HG02885 (cell line): ENCODE measurements at regions not wholly inside any gene's neighbourhood (a gene's known extent, or its start where the extent isn't known, plus 50 kb on each side); places are given as distances from the start of the nearest gene placed in this dataset.
"Not testable (repeated sequence)": the region's sequence is repeated elsewhere in the genome, so short reads cannot be mapped to it uniquely, and the experiment has no call there.

Experiments
- ATAC-seq: cut with Tn5 transposase; IDR thresholded peaks from one replicate; pipeline ENCODE4 v1.9.1; 2021; ENCODE audit warnings: mild to moderate bottlenecking; ENCODE audit not compliant: unreplicated experiment, poor library complexity

GRCh38 chr12:25341877-25342276 is 91.1 kb upstream of the KRAS start:
- not testable (repeated sequence) for ATAC-seq

- ATAC-seq = no peak
Observed at GRCh38 chr12:25337916-25338315, 87.2 kb upstream of the KRAS start.

- ATAC-seq = peak; percentile 92
Observed at GRCh38 chr12:25332143-25332542, 81.4 kb upstream of the KRAS start.

GRCh38 chr12:25328072-25328712 is 77.5 kb upstream of the KRAS start:
- no peak for ATAC-seq

GRCh38 chr12:25327321-25327720 is 76.6 kb upstream of the KRAS start:
- no peak for ATAC-seq

- ATAC-seq = no peak
Observed at GRCh38 chr12:25326326-25326725, 75.6 kb upstream of the KRAS start.

- ATAC-seq = no peak
Observed at GRCh38 chr12:25324861-25325260, 74.1 kb upstream of the KRAS start.

- no peak for ATAC-seq
Observed at GRCh38 chr12:25323581-25323982, 72.9 kb upstream of the KRAS start.

GRCh38 chr12:25322918-25323531 is 72.3 kb upstream of the KRAS start:
- ATAC-seq = no peak

- ATAC-seq = no peak
Observed at GRCh38 chr12:25322351-25322750, 71.6 kb upstream of the KRAS start.

- ATAC-seq = no peak
Observed at GRCh38 chr12:25321772-25322171, 71.0 kb upstream of the KRAS start.

GRCh38 chr12:25320123-25321006 is 69.6 kb upstream of the KRAS start:
- ATAC-seq = peak; percentile 84

- peak; percentile 25 for ATAC-seq
Observed at GRCh38 chr12:25319233-25319984, 68.7 kb upstream of the KRAS start.

GRCh38 chr12:25317553-25317952 is 66.8 kb upstream of the KRAS start:
- no peak for ATAC-seq

GRCh38 chr12:25315388-25315787 is 64.7 kb upstream of the KRAS start:
- no peak for ATAC-seq

- not testable (repeated sequence) for ATAC-seq
Observed at GRCh38 chr12:25313266-25313990, 62.7 kb upstream of the KRAS start.

GRCh38 chr12:25311506-25311905 is 60.8 kb upstream of the KRAS start:
- no peak for ATAC-seq

GRCh38 chr12:25310071-25310470 is 59.3 kb upstream of the KRAS start:
- ATAC-seq = not testable (repeated sequence)

- no peak for ATAC-seq
Observed at GRCh38 chr12:25308756-25309155, 58.0 kb upstream of the KRAS start.

GRCh38 chr12:25307818-25308217 is 57.1 kb upstream of the KRAS start:
- no peak for ATAC-seq
